Naive thymus-derived CD4-positive, alpha-beta T cell (primary cell): ENCODE measurements at regions not wholly inside any gene's neighbourhood (a gene's known extent, or its start where the extent isn't known, plus 50 kb on each side); places are given as distances from the start of the nearest gene placed in this dataset.

Source experiments
- ATAC-seq: fragments of 150-1000 bp; cut with Tn5 transposase; 2 replicates; pipeline ENCODE4 v1.10.0; 2021; ENCODE audit warnings: mild to moderate bottlenecking, moderate library complexity
- CTCF ChIA-PET: fragments of 350-600 bp; sonication (Branson Sonifier 250); formaldehyde crosslinking; loops from one replicate; lab custom pipeline; 2021; ENCODE audit warnings: antibody characterized with exemption; lab: Charles Lee
- POLR2A ChIA-PET: fragments of 350-600 bp; sonication (Branson Sonifier 250); formaldehyde crosslinking; loops from one replicate; lab custom pipeline; 2021; ENCODE audit warnings: antibody characterized with exemption, inconsistent platforms; lab: Charles Lee
- DNase-seq, 9 donors: peaks; one replicate each; pipeline versions ENCODE4 v3.0.0 to v3.0.0-alpha.2; 2020 to 2022; ENCODE audit warnings: mixed read lengths in 1 of 9
- H3K27ac ChIP-seq: one replicate; pipeline ENCODE4 v1.7.0; 2013; ENCODE audit warnings: mild to moderate bottlenecking, low read depth, low read length, moderate library complexity
- H3K27me3 ChIP-seq, 2 donors: one replicate each; pipeline ENCODE4 v1.7.0; 2013; ENCODE audit warnings: low read length in 2 of 2, mild to moderate bottlenecking in 2 of 2, moderate library complexity in 2 of 2; ENCODE audit not compliant: control insufficient read depth in 2 of 2, insufficient read depth in 2 of 2
- H3K36me3 ChIP-seq, 3 experiments: 1 replicate in 2 of 3; 2 replicates in 1 of 3; pipeline ENCODE4 v1.7.0; 2013; ENCODE audit warnings: low read length in 3 of 3, mild to moderate bottlenecking in 3 of 3, moderate library complexity in 1 of 3; ENCODE audit not compliant: insufficient read depth in 3 of 3, control insufficient read depth in 2 of 3
- H3K4me1 ChIP-seq, 2 donors: one replicate each; pipeline ENCODE4 v1.7.0; 2013; ENCODE audit warnings: low read length in 2 of 2, mild to moderate bottlenecking in 2 of 2, moderate library complexity in 1 of 2; ENCODE audit not compliant: control insufficient read depth in 2 of 2, insufficient read depth in 2 of 2
- H3K4me3 ChIP-seq: 2 replicates; pipeline ENCODE4 v1.7.0; 2013; ENCODE audit warnings: mild to moderate bottlenecking, low read length
- H3K9me3 ChIP-seq, 3 experiments: 1 replicate in 2 of 3; 2 replicates in 1 of 3; pipeline ENCODE4 v1.7.0; 2013; ENCODE audit warnings: low read length in 3 of 3; ENCODE audit not compliant: control insufficient read depth in 2 of 3
- H3K27ac Mint-ChIP-seq, 9 donors: one replicate each; pipeline ENCODE4 v1.8.0; 2020 to 2022; ENCODE audit warnings: mixed read lengths in 9 of 9, mild to moderate bottlenecking in 8 of 9, moderate library complexity in 5 of 9, inconsistent platforms in 2 of 9
- H3K27me3 Mint-ChIP-seq, 5 donors: one replicate each; pipeline ENCODE4 v1.8.0; 2021 to 2022; ENCODE audit warnings: mixed read lengths in 5 of 5, mild to moderate bottlenecking in 1 of 5
- H3K36me3 Mint-ChIP-seq, 5 donors: one replicate each; pipeline ENCODE4 v1.8.0; 2020 to 2022; ENCODE audit warnings: mixed read lengths in 5 of 5, mild to moderate bottlenecking in 3 of 5, inconsistent platforms in 1 of 5
- H3K4me1 Mint-ChIP-seq, 7 donors: one replicate each; pipeline ENCODE4 v1.8.0; 2020 to 2022; ENCODE audit warnings: mixed read lengths in 7 of 7, mild to moderate bottlenecking in 3 of 7, inconsistent platforms in 1 of 7
- H3K4me3 Mint-ChIP-seq, 10 donors: one replicate each; pipeline ENCODE4 v1.8.0; 2020 to 2022; ENCODE audit warnings: mild to moderate bottlenecking in 10 of 10, mixed read lengths in 10 of 10, moderate library complexity in 6 of 10, inconsistent platforms in 2 of 10
- H3K9me3 Mint-ChIP-seq, 11 donors: one replicate each; pipeline ENCODE4 v1.8.0; 2020 to 2022; ENCODE audit warnings: mixed read lengths in 11 of 11, mild to moderate bottlenecking in 4 of 11, inconsistent platforms in 1 of 11, moderate library complexity in 1 of 11
- intact Hi-C, 2 donors: fragments of 100-400 bp; cut with micrococcal nuclease; formaldehyde crosslinking; loops; one replicate each; pipeline ENCODE4 v1.15.1; 2023

GRCh38 chr12:116638376-116638775 is 79.2 kb downstream of the MAP1LC3B2 start:
- H3K36me3 Mint-ChIP-seq = peaks cover 0 to 7% (median 0%) of the 10 kb centered on the region in 5 donors
- Histone ChIP-seq H3K9me3 (no peaks in the 10 kb centered on the region), H3K36me3 (no peaks in the 10 kb centered on the region), H3K27me3 (no peaks in the 10 kb centered on the region), H3K27ac (no peak overlapping the region), H3K4me1 (no peaks in the 10 kb centered on the region), H3K4me3 (no peak overlapping the region)
- H3K27me3 Mint-ChIP-seq = peaks cover 8 to 32% (median 9%) of the 10 kb centered on the region in 5 donors
- intact Hi-C loops = no loop called here
- ATAC-seq = no peak
- peaks cover 3 to 11% (median 5%) of the 10 kb centered on the region in 7 donors for H3K4me1 Mint-ChIP-seq
- DNase-seq = no peak
- no peak overlapping the region for H3K27ac Mint-ChIP-seq
- CTCF ChIA-PET = no interaction called here
- H3K9me3 Mint-ChIP-seq = peaks cover 0 to 9% (median 0%) of the 10 kb centered on the region in 11 donors
- no peak overlapping the region for H3K4me3 Mint-ChIP-seq
- POLR2A ChIA-PET = no interaction called here

- ChIA-PET CTCF (no interaction called here), POLR2A (no interaction called here)
- Histone ChIP-seq H3K36me3 (no peaks in the 10 kb centered on the region), H3K27ac (no peak overlapping the region), H3K4me1 (no peaks in the 10 kb centered on the region), H3K4me3 (no peak overlapping the region), H3K27me3 (no peaks in the 10 kb centered on the region), H3K9me3 (no peaks in the 10 kb centered on the region)
- Mint-ChIP-seq H3K4me1 (peaks cover 3 to 10% (median 5%) of the 10 kb centered on the region in 7 donors), H3K27ac (no peak overlapping the region), H3K4me3 (no peak overlapping the region), H3K36me3 (peaks cover 0 to 9% (median 0%) of the 10 kb centered on the region in 5 donors), H3K27me3 (peaks cover 10 to 36% (median 13%) of the 10 kb centered on the region in 5 donors), H3K9me3 (peaks cover 0 to 6% (median 0%) of the 10 kb centered on the region in 11 donors)
- DNase-seq (no peak), ATAC-seq (peak; percentile 57)
- intact Hi-C loops = no loop called here
These were observed 78.5 kb downstream of the MAP1LC3B2 start for GRCh38 chr12:116637589-116638150.

- Mint-ChIP-seq H3K9me3 (peaks cover 0 to 6% (median 0%) of the 10 kb centered on the region in 11 donors), H3K27ac (no peak overlapping the region), H3K4me3 (no peak overlapping the region), H3K36me3 (peaks cover 0 to 4% (median 0%) of the 10 kb centered on the region in 5 donors), H3K4me1 (peaks cover 3 to 10% (median 5%) of the 10 kb centered on the region in 7 donors), H3K27me3 (peaks cover 10 to 36% (median 13%) of the 10 kb centered on the region in 5 donors)
- ATAC-seq = no peak
- H3K9me3 ChIP-seq = no peaks in the 10 kb centered on the region
- no peaks in the 10 kb centered on the region for H3K27me3 ChIP-seq
- ChIA-PET POLR2A (no interaction called here), CTCF (no interaction called here)
- no peaks in the 10 kb centered on the region for H3K4me1 ChIP-seq
- no peak for DNase-seq
- H3K36me3 ChIP-seq = no peaks in the 10 kb centered on the region
- intact Hi-C loops = no loop called here
- no peak overlapping the region for H3K27ac ChIP-seq
- no peak overlapping the region for H3K4me3 ChIP-seq
These were observed 77.7 kb downstream of the MAP1LC3B2 start for GRCh38 chr12:116636608-116637519.

- intact Hi-C loops = no loop called here
- Mint-ChIP-seq H3K4me1 (peaks cover 3 to 10% (median 5%) of the 10 kb centered on the region in 7 donors), H3K9me3 (no peaks in the 10 kb centered on the region), H3K27ac (no peak overlapping the region), H3K4me3 (peak overlapping the region in 1 of 10 donors; percentile 43), H3K27me3 (peaks cover 11 to 41% (median 15%) of the 10 kb centered on the region in 5 donors), H3K36me3 (peaks cover 0 to 7% (median 0%) of the 10 kb centered on the region in 5 donors)
- DNase-seq (no peak), ATAC-seq (peak; percentile 54)
- no peaks in the 10 kb centered on the region for H3K4me1 ChIP-seq
- no peaks in the 10 kb centered on the region for H3K36me3 ChIP-seq
- ChIA-PET POLR2A (interaction anchor here (0.6 kb wide), 2 partner anchors 206 to 669 kb away, joined by 3 to 4 read pairs; no protein-coding TSS in a partner anchor), CTCF (no interaction called here)
- H3K4me3 ChIP-seq = no peak overlapping the region
- H3K9me3 ChIP-seq = no peaks in the 10 kb centered on the region
- no peaks in the 10 kb centered on the region for H3K27me3 ChIP-seq
- H3K27ac ChIP-seq = no peak overlapping the region
These were observed 76.3 kb downstream of the MAP1LC3B2 start for GRCh38 chr12:116635487-116635886.

- H3K9me3 Mint-ChIP-seq = no peaks in the 10 kb centered on the region
- Histone ChIP-seq H3K4me3 (no peak overlapping the region), H3K4me1 (no peaks in the 10 kb centered on the region), H3K36me3 (no peaks in the 10 kb centered on the region), H3K9me3 (no peaks in the 10 kb centered on the region), H3K27ac (no peak overlapping the region), H3K27me3 (no peaks in the 10 kb centered on the region)
- no peak overlapping the region for H3K4me3 Mint-ChIP-seq
- POLR2A ChIA-PET = no interaction called here
- H3K36me3 Mint-ChIP-seq = peaks cover 0 to 7% (median 0%) of the 10 kb centered on the region in 5 donors
- peaks cover 3 to 10% (median 5%) of the 10 kb centered on the region in 7 donors for H3K4me1 Mint-ChIP-seq
- no peak for ATAC-seq
- intact Hi-C loops = no loop called here
- DNase-seq = no peak
- peaks cover 11 to 47% (median 21%) of the 10 kb centered on the region in 5 donors for H3K27me3 Mint-ChIP-seq
- no peak overlapping the region for H3K27ac Mint-ChIP-seq
- CTCF ChIA-PET = no interaction called here
These were observed 74.3 kb downstream of the MAP1LC3B2 start for GRCh38 chr12:116633476-116633875.

GRCh38 chr12:116631619-116632018 is 72.4 kb downstream of the MAP1LC3B2 start:
- Histone ChIP-seq H3K4me3 (no peak overlapping the region), H3K27me3 (no peaks in the 10 kb centered on the region), H3K36me3 (no peaks in the 10 kb centered on the region), H3K27ac (no peak overlapping the region), H3K9me3 (no peaks in the 10 kb centered on the region), H3K4me1 (no peaks in the 10 kb centered on the region)
- Mint-ChIP-seq H3K4me3 (no peak overlapping the region), H3K9me3 (no peaks in the 10 kb centered on the region), H3K27ac (no peak overlapping the region), H3K27me3 (peaks cover 11 to 43% (median 22%) of the 10 kb centered on the region in 5 donors), H3K36me3 (peaks cover 0 to 7% (median 0%) of the 10 kb centered on the region in 5 donors), H3K4me1 (peaks cover 3 to 10% (median 5%) of the 10 kb centered on the region in 7 donors)
- DNase-seq = no peak
- ChIA-PET CTCF (no interaction called here), POLR2A (interaction anchor here (0.6 kb wide), 1 partner anchor 306 kb away, joined by 3 read pairs; no protein-coding TSS in a partner anchor)
- intact Hi-C loops = no loop called here
- no peak for ATAC-seq
